DND-41 (cell line): ENCODE measurements at regions not wholly inside any gene's neighbourhood (a gene's known extent, or its start where the extent isn't known, plus 50 kb on each side); places are given as distances from the start of the nearest gene placed in this dataset.
"Not testable (repeated sequence)": the region's sequence is repeated elsewhere in the genome, so short reads cannot be mapped to it uniquely, and the experiment has no call there.

Source experiments
- EZH2 ChIP-seq: IDR thresholded peaks from 3 replicates; pipeline ENCODE4 v1.6.1; 2012; ENCODE audit warnings: borderline replicate concordance, low read depth, mild to moderate bottlenecking, moderate library complexity, low read length, inconsistent platforms; ENCODE audit not compliant: severe bottlenecking
- TF ChIP-seq, protein P1 (sequence below): IDR thresholded peaks from 2 replicates; pipeline ENCODE4 v1.5.1; 2012; ENCODE audit warnings: borderline replicate concordance, low read length, moderate library complexity, mild to moderate bottlenecking; ENCODE audit not compliant: poor library complexity, severe bottlenecking; ENCODE audit errors: extremely low read depth

DNA sequence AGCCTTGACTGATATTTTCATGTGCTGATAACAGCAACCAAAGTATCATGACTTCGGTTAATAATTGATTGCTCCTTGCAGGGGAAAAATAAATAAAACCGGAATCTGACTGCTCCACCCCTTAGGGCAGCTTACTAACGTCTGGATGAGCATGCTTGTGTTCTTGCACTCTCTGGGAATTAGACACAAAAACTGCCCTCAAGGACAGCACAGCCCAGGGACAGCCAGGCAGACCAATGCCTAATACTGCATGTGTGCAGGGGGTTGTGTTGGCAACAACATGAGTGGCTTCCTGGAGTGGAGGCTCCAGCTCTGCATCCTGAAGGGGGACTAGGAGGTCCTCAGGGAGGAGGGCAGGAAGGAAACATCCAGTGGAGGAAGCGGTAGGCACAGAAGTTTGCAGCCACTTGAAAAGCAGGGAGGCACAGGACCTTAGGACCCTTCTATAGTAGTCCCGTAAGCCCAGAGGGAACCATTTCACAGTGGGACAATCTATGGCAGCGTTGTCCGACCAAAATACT lies 205.4 kb upstream of the IRF2BP2 start:
- TF ChIP-seq, protein P1, sequence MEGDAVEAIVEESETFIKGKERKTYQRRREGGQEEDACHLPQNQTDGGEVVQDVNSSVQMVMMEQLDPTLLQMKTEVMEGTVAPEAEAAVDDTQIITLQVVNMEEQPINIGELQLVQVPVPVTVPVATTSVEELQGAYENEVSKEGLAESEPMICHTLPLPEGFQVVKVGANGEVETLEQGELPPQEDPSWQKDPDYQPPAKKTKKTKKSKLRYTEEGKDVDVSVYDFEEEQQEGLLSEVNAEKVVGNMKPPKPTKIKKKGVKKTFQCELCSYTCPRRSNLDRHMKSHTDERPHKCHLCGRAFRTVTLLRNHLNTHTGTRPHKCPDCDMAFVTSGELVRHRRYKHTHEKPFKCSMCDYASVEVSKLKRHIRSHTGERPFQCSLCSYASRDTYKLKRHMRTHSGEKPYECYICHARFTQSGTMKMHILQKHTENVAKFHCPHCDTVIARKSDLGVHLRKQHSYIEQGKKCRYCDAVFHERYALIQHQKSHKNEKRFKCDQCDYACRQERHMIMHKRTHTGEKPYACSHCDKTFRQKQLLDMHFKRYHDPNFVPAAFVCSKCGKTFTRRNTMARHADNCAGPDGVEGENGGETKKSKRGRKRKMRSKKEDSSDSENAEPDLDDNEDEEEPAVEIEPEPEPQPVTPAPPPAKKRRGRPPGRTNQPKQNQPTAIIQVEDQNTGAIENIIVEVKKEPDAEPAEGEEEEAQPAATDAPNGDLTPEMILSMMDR: not testable (repeated sequence)
- not testable (repeated sequence) for TF ChIP-seq EZH2
